ENCODE measurements at regions not wholly inside any gene's neighbourhood (a gene's known extent, or its start where the extent isn't known, plus 50 kb on each side); places are given as distances from the start of the nearest gene placed in this dataset.
"Not testable (repeated sequence)": the region's sequence is repeated elsewhere in the genome, so short reads cannot be mapped to it uniquely, and the experiment has no call there.

DNA sequence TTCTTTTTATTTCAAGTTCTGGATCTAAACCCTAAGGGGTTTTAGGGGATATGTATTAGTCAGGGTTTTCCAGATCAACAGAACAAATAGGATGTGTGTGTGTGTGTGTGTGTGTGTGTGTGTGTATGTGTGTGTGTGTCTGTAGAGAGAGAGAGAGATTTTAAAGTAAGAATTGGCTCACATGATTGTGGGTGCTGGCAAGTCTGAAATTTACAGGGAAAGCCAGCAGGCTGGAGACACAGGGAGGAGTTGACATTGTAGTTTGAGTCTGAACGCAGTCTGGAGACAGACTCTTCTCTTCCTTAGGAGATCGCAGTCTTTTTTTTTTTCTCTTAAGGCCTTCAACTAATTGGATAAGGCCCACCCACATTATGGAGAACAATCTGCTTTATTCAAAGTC is 428.8 kb upstream of the TBL1XR1 start:
- DNase-seq (no peak), ATAC-seq (no peak)
- H3K4me1 Mint-ChIP-seq, result peaks cover 6 to 37% (median 23%) of the 10 kb centered on the region in 4 donors
- no peaks in the 10 kb centered on the region for H3K27me3 Mint-ChIP-seq
- POLR2A ChIA-PET, result no interaction called here
- no peak overlapping the region for H3K4me3 Mint-ChIP-seq
- peaks cover 0 to 8% (median 4%) of the 10 kb centered on the region in 3 donors for H3K36me3 Mint-ChIP-seq
- peaks cover 0 to 13% (median 5%) of the 10 kb centered on the region in 9 donors for H3K9me3 Mint-ChIP-seq
- no peak overlapping the region for H3K27ac Mint-ChIP-seq

DNA sequence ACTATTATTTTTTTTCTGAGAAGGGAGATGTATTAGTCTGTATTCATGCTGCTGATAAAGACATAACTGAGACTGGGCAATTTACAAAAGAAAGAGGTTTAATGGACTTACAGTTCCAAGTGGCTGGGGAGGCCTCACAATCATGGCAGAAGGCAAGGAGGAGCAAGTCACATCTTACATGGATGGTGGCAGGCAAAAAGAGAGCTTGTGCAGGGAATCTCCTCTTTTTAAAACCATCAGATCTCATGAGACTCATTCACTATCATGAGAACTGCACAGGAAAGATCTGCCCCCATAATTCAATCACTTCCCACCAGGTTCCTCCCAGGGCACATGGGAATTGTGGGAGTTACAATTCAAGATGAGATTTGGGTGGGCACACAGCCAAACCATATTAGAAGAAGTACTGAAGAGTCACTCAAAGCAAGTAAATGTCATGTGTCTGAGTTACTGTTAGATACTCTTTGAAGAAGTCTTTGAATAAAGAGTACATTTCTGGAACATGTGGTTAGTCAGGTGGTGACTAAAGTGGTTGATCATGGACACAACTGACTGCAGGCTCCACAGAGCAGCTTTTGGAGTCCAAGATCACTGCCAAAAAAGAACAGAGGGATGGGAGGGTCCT is 430.9 kb upstream of the TBL1XR1 start:
- peaks cover 6 to 26% (median 19%) of the 10 kb centered on the region in 4 donors for H3K4me1 Mint-ChIP-seq
- not testable (repeated sequence) for ATAC-seq, H3K4me3 Mint-ChIP-seq, DNase-seq, H3K27me3 Mint-ChIP-seq, H3K36me3 Mint-ChIP-seq
- H3K27ac Mint-ChIP-seq, result peak overlapping the region in 3 of 10 donors; percentile 28 to 57 (median 53)
- H3K9me3 Mint-ChIP-seq, result peaks cover 0 to 13% (median 5%) of the 10 kb centered on the region in 9 donors
- POLR2A ChIA-PET, result interaction anchor here (0.6 kb wide), 1 partner anchor 95 kb away, joined by 3 read pairs; no protein-coding TSS in a partner anchor

DNA sequence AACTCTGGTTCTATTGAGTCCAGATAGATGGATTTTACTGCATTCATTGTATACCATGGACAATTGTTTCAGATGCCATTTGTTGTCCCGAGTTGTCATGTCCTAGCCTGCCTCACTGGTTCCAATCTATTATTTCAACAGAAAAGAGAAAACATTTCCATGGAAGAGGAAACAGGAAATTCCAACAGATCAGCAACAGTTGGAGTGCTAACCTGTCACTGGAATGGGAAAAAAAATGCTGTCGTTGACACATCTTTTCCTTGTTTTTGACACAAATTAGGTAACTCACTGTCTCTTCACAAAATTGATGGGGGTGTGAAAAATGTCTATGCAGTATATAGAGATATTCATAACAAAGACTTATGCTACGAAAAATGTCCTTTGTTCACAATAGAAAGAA is 432.0 kb upstream of the TBL1XR1 start:
- Mint-ChIP-seq H3K36me3 (peaks cover 0 to 8% (median 4%) of the 10 kb centered on the region in 3 donors), H3K9me3 (peaks cover 0 to 13% (median 5%) of the 10 kb centered on the region in 9 donors), H3K27me3 (no peaks in the 10 kb centered on the region), H3K27ac (peak overlapping the region in 1 of 10 donors; percentile 17), H3K4me1 (peaks cover 6 to 24% (median 14%) of the 10 kb centered on the region in 4 donors), H3K4me3 (no peak overlapping the region)
- DNase-seq (no peak), ATAC-seq (no peak)
- POLR2A ChIA-PET, result interaction anchor here (0.6 kb wide), 1 partner anchor 24 kb away, joined by 3 read pairs; no protein-coding TSS in a partner anchor

DNA sequence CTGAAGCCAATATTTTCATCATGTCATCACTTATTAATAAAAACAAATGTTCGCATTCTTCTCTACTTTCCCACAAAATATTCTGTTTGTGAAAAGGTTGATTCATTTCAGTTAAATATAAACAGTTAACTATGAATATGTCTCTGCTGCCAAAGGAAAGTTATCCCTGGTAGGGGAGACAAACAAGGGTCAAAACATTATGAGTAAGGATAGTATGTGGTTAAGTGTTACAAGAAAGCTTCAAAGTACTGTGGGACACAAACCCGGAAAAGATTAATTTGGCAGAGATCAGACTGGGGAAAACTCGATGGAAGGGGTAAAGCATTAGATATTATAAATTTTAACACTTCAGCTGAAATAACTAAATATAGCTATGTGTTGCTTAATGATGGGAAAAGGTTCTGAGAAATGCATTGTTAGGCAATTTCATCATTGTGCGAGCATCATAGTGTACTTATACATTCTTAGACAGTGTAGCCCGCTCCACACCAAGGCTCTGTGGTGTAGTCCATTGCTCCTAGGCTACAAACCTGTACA is 436.5 kb upstream of the TBL1XR1 start:
- no peak for DNase-seq
- peaks cover 0 to 4% (median 0%) of the 10 kb centered on the region in 3 donors for H3K36me3 Mint-ChIP-seq
- no peak for ATAC-seq
- peaks cover 0 to 3% (median 2%) of the 10 kb centered on the region in 4 donors for H3K4me1 Mint-ChIP-seq
- peaks cover 0 to 16% (median 0%) of the 10 kb centered on the region in 9 donors for H3K9me3 Mint-ChIP-seq
- no peaks in the 10 kb centered on the region for H3K27me3 Mint-ChIP-seq
- POLR2A ChIA-PET, result interaction anchor here (0.5 to 1.7 kb wide), 3 partner anchors 9 to 441 kb away, joined by 3 to 4 read pairs (median 3); no protein-coding TSS in a partner anchor
- H3K4me3 Mint-ChIP-seq, result no peak overlapping the region
- no peak overlapping the region for H3K27ac Mint-ChIP-seq

DNA sequence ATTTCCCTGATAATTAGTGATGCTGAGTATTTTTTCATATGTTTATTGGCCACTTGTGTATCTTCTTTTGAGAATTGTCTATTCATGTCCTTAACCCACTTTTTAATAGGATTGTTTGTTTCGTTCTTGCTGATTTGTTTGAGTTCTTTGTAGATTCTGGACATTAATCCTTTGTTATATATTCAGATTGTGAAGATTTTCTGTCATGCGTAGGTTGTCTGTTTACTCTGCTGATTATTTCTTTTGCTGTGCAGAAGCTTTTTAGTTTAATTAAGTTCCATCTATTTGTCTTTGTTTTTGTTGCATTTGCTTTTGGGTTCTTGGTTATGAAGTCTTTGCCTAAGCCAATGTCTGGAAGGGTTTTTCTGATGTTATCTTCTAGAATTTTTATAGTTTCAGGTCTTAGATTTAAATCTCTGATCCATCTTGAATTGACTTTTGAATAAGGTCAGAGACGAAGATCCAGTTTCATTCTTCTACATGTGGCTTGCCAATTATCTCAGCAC is 438.4 kb upstream of the TBL1XR1 start:
- POLR2A ChIA-PET, H3K36me3 Mint-ChIP-seq, DNase-seq, H3K27me3 Mint-ChIP-seq, ATAC-seq, H3K27ac Mint-ChIP-seq, H3K4me3 Mint-ChIP-seq: not testable (repeated sequence)
- H3K4me1 Mint-ChIP-seq, result peaks cover 11 to 13% (median 12%) of the 10 kb centered on the region in 4 donors
- peaks cover 0 to 15% (median 0%) of the 10 kb centered on the region in 9 donors for H3K9me3 Mint-ChIP-seq

DNA sequence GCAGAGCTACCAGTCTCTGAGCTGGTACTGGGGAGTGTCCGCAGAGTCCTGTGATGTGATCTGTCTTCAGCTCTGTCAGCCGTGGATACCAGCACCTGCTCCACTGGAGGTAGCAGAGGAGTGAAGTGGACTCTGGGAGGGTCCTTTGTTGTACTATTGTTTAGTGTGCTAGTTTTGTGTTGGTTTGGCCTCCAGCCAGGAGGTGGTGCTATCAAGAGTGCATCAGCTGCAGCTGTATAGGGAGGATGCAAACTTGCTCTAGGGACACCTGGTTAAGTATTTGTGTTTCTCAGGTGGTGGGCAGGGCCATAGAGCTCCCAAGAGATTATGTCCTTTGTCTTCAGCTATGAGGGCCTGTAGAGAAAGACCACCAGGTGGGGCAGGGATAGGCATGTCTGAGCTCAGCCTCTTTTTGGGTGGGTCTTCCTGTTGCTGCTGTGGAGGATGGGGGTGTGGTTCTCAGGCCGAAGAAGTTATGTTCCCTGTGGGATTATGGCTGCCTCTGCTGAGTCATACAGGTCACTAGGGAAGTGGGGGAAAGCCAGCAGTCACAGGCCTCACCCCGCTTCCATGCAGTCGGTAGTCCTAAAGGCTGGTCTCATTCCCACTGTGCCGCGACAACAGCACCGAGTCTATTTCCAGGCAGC is 443.2 kb upstream of the TBL1XR1 start:
- H3K27ac Mint-ChIP-seq, result peak overlapping the region in 6 of 10 donors; percentile 9 to 80 (median 14)
- POLR2A ChIA-PET, result interaction anchor here (0.7 to 2.0 kb wide), 2 partner anchors 42 to 281 kb away, joined by 3 to 4 read pairs; no protein-coding TSS in a partner anchor
- ATAC-seq (no peak), DNase-seq (no peak)
- H3K9me3 Mint-ChIP-seq, result peaks cover 0 to 11% (median 0%) of the 10 kb centered on the region in 9 donors
- peaks cover 25 to 56% (median 54%) of the 10 kb centered on the region in 4 donors for H3K4me1 Mint-ChIP-seq
- peak overlapping the region in 2 of 10 donors; percentile 19 to 31 for H3K4me3 Mint-ChIP-seq
- peaks cover 0 to 5% (median 0%) of the 10 kb centered on the region in 3 donors for H3K36me3 Mint-ChIP-seq
- no peaks in the 10 kb centered on the region for H3K27me3 Mint-ChIP-seq

DNA sequence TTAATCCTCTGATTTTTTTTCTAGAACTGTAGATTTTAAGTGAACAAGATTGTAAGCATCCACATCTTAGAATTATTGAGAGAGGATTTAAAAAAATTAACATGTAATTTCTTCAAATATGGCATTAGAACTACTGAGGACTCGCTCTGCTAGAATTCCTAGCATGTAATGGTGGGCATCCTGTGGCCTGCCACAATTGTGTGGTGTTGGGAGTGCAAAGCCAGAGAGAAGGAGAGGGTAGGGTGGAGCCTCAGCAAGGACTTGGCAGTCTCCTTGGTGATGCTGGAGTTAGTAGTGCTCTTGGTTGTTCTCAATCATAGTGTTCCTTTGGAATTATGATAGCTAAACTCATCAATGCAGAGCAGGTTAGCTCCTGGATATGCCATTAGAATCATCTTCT is 443.9 kb upstream of the TBL1XR1 start:
- POLR2A ChIA-PET, result interaction anchor here (0.6 to 2.0 kb wide), 2 partner anchors 282 to 441 kb away, joined by 3 to 4 read pairs; no protein-coding TSS in a partner anchor
- H3K36me3 Mint-ChIP-seq, result peaks cover 0 to 5% (median 0%) of the 10 kb centered on the region in 3 donors
- peaks cover 0 to 3% (median 0%) of the 10 kb centered on the region in 9 donors for H3K9me3 Mint-ChIP-seq
- H3K4me1 Mint-ChIP-seq, result peaks cover 30 to 63% (median 60%) of the 10 kb centered on the region in 4 donors
- DNase-seq (no peak), ATAC-seq (no peak)
- peak overlapping the region in 2 of 10 donors; percentile 5 to 51 for H3K4me3 Mint-ChIP-seq
- no peaks in the 10 kb centered on the region for H3K27me3 Mint-ChIP-seq
- H3K27ac Mint-ChIP-seq, result peak overlapping the region in 7 of 10 donors; percentile 9 to 83 (median 57)

DNA sequence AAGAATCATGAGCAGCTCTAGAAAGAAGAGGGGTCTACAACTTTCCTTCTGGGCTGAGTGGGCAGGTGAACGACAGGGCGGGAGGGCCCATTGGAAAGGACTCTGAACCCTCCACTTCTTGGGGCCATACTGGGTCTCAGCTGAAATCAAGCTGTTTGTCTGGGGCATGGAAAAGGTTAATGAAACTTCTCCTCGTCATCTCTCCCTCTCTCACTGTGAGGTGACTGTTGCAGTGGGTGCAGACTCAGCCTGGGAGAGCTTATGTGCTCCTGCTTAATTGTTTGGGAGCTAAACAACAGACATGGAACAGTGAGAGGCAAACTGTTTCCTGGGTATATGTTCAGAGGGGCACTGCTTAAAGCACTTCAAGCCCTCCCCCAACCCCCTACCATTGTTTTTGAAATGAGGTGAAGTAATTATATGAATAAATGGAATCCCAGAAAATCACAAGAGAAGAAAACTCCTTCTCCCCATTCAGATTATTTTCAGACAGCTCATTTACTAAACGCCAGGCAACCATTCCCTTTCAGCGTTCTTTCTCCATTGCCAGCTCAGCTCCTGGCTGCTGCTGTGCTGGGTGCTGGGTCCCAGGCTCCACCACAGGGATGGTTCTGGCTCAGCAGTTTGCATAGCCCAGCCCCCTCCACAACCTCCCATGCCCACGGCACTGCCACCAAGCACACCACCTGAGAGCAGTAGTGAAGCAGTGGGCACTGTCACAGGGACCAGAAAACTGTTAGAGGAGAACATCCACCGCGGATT is 444.9 kb upstream of the TBL1XR1 start:
- ATAC-seq (peak; percentile 63 to 64), DNase-seq (peak in 1 of 10 donors; percentile 23)
- Mint-ChIP-seq H3K4me3 (peak overlapping the region; percentile 28 to 75 (median 64)), H3K9me3 (peaks cover 0 to 2% (median 0%) of the 10 kb centered on the region in 9 donors), H3K27me3 (no peaks in the 10 kb centered on the region), H3K4me1 (peaks cover 37 to 73% (median 70%) of the 10 kb centered on the region in 4 donors), H3K27ac (peak overlapping the region; percentile 71 to 94 (median 90)), H3K36me3 (peaks cover 0 to 1% (median 0%) of the 10 kb centered on the region in 3 donors)
- POLR2A ChIA-PET, result interaction anchor here (0.6 to 2.0 kb wide), 7 partner anchors 8 to 442 kb away, joined by 3 to 6 read pairs (median 4); no protein-coding TSS in a partner anchor

DNA sequence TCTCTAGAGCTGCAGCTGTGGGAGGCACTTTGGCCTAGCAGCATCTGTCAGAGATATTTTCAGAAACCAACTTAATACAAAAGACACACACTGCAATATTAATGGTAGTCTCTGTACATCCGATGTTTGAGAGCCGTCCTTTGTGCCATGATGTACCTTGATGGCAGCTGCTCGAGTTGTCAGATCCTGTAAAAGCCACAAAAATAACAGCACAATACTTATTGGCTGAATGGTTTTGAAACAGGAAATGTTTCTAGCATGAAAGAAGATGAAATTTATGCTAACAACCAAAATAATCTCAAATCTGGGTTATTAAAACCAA is 445.5 kb upstream of the TBL1XR1 start:
- POLR2A ChIA-PET, result interaction anchor here (0.5 to 2.0 kb wide), 7 partner anchors 9 to 472 kb away, joined by 3 to 6 read pairs (median 4); no protein-coding TSS in a partner anchor
- ATAC-seq, result peak; percentile 72 to 85
- H3K9me3 Mint-ChIP-seq, result peaks cover 0 to 2% (median 0%) of the 10 kb centered on the region in 9 donors
- H3K27ac Mint-ChIP-seq, result peak overlapping the region; percentile 71 to 94 (median 90)
- H3K27me3 Mint-ChIP-seq, result no peaks in the 10 kb centered on the region
- peak in 4 of 10 donors; percentile 6 to 57 (median 44) for DNase-seq
- peaks cover 0 to 1% (median 0%) of the 10 kb centered on the region in 3 donors for H3K36me3 Mint-ChIP-seq
- peaks cover 39 to 78% (median 75%) of the 10 kb centered on the region in 4 donors for H3K4me1 Mint-ChIP-seq
- H3K4me3 Mint-ChIP-seq, result peak overlapping the region; percentile 28 to 75 (median 64)

DNA sequence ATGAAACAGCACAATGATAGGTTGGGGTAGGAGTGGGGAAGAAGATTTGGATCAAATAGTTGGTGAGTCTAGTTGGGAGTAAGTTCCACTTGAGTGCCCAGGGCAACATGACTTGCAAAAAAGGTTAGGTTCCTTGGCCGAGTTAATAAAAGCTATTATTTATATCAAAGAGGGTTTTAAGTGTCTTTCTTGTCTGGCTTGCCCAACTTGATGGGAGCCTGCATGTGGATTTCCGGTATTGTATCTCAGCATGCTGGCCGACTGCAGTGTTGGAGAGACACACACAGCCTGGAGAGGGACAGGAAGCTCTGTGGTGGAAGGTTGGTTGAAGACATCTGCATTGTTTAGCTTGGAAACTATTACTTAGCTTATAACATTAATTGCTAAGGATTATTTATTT is 449.5 kb upstream of the TBL1XR1 start:
- peak; percentile 59 to 66 for ATAC-seq
- DNase-seq, result peak in 7 of 10 donors; percentile 9 to 33 (median 25)
- no peaks in the 10 kb centered on the region for H3K27me3 Mint-ChIP-seq
- no peaks in the 10 kb centered on the region for H3K36me3 Mint-ChIP-seq
- no peaks in the 10 kb centered on the region for H3K9me3 Mint-ChIP-seq
- H3K4me1 Mint-ChIP-seq, result peaks cover 36 to 71% (median 67%) of the 10 kb centered on the region in 4 donors
- peak overlapping the region in 9 of 10 donors; percentile 16 to 79 (median 58) for H3K4me3 Mint-ChIP-seq
- POLR2A ChIA-PET, result interaction anchor here (0.6 kb wide), 1 partner anchor 278 kb away, joined by 5 read pairs; no protein-coding TSS in a partner anchor
- peak overlapping the region in 9 of 10 donors; percentile 0 to 83 (median 45) for H3K27ac Mint-ChIP-seq

DNA sequence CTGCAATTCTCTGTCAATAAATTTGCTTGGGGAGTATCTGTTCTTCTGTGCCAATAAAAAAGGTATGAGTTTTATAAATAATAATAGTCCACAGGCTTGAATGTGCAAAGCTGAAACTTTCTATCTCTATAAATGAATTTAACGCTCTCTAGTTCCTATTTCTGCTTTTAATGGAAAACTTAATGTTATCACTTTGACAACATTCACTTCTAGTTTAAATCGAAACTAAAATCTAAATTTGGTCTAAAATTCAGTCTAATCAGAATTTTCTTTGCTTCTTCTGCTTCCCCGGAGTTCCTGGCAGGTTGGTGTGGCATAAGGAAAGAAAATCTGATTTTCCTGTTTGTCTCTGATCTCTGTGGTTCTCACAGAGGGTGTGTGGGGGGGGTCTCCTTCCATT is 450.1 kb upstream of the TBL1XR1 start:
- POLR2A ChIA-PET, result interaction anchor here (0.6 kb wide), 1 partner anchor 279 kb away, joined by 5 read pairs; no protein-coding TSS in a partner anchor
- no peaks in the 10 kb centered on the region for H3K36me3 Mint-ChIP-seq

More for the DNA sequence above, 450.1 kb upstream of the TBL1XR1 start:
- no peak for ATAC-seq
- Mint-ChIP-seq H3K4me3 (peak overlapping the region; percentile 30 to 79 (median 68)), H3K27ac (peak overlapping the region; percentile 34 to 83 (median 69)), H3K27me3 (no peaks in the 10 kb centered on the region), H3K9me3 (no peaks in the 10 kb centered on the region), H3K4me1 (peaks cover 36 to 68% (median 62%) of the 10 kb centered on the region in 4 donors)
- no peak for DNase-seq
